MM.1S (cell line): ENCODE measurements at regions not wholly inside any gene's neighbourhood (a gene's known extent, or its start where the extent isn't known, plus 50 kb on each side); places are given as distances from the start of the nearest gene placed in this dataset.

ENCODE experiments used
- DNase-seq: peaks from one replicate; pipeline ENCODE4 v3.0.0-alpha.2; 2015
- H2AFZ ChIP-seq: fragments of 300-600 bp; sonication (generic); 2 replicates; pipeline ENCODE4 v1.6.0; 2016; ENCODE audit warnings: antibody characterized with exemption, low read length
- H3F3A ChIP-seq: fragments of 300-600 bp; sonication (generic); 2 replicates; pipeline ENCODE4 v1.6.1; 2016; ENCODE audit warnings: mild to moderate bottlenecking, antibody characterized with exemption, low read length, moderate library complexity, mixed read lengths; ENCODE audit not compliant: insufficient read depth
- H3K27ac ChIP-seq: fragments of 300-600 bp; sonication (generic); 2 replicates; pipeline ENCODE4 v1.5.1; 2016; ENCODE audit warnings: mild to moderate bottlenecking, low read length
- H3K27me3 ChIP-seq: fragments of 300-600 bp; sonication (generic); replicated peaks from 2 replicates; pipeline ENCODE4 v1.6.0; 2016; ENCODE audit warnings: low read length; ENCODE audit not compliant: insufficient read depth
- H3K36me3 ChIP-seq: fragments of 300-600 bp; sonication (generic); replicated peaks from 2 replicates; pipeline ENCODE4 v1.6.1; 2016; ENCODE audit warnings: mild to moderate bottlenecking, low read length, mixed read lengths; ENCODE audit not compliant: insufficient read depth
- H3K4me1 ChIP-seq: fragments of 300-600 bp; sonication (generic); 2 replicates; pipeline ENCODE4 v1.6.1; 2016; ENCODE audit warnings: low read length, mixed read lengths
- H3K4me2 ChIP-seq: fragments of 300-600 bp; sonication (generic); 2 replicates; pipeline ENCODE4 v1.6.0; 2016; ENCODE audit warnings: low read depth, low read length
- H3K4me3 ChIP-seq: fragments of 300-600 bp; sonication (generic); 2 replicates; pipeline ENCODE4 v1.5.1; 2016; ENCODE audit warnings: low read length, mixed read lengths
- H3K79me2 ChIP-seq: fragments of 300-600 bp; sonication (generic); 2 replicates; pipeline ENCODE4 v1.6.1; 2016; ENCODE audit warnings: mixed run types, low read length, mixed read lengths
- H3K9ac ChIP-seq: fragments of 300-600 bp; sonication (generic); 2 replicates; pipeline ENCODE4 v1.6.1; 2016; ENCODE audit warnings: low read length, mixed read lengths
- H3K9me2 ChIP-seq: fragments of 300-600 bp; sonication (generic); replicated peaks from 2 replicates; pipeline ENCODE4 v1.6.1; 2016; ENCODE audit warnings: mild to moderate bottlenecking, low read length, mixed read lengths; ENCODE audit not compliant: insufficient read depth
- H3K9me3 ChIP-seq: fragments of 300-600 bp; sonication (generic); replicated peaks from 2 replicates; pipeline ENCODE4 v1.6.1; 2016; ENCODE audit warnings: mild to moderate bottlenecking, low read length, mixed read lengths; ENCODE audit not compliant: insufficient read depth
- H4K20me1 ChIP-seq: fragments of 300-600 bp; sonication (generic); 2 replicates; pipeline ENCODE4 v1.6.1; 2016; ENCODE audit warnings: mild to moderate bottlenecking, low read length, moderate library complexity, mixed read lengths; ENCODE audit not compliant: insufficient read depth
- EZH2 ChIP-seq: fragments of 300-600 bp; sonication (generic); optimal IDR thresholded peaks from 2 replicates; pipeline ENCODE3; 2017; ENCODE audit warnings: low read depth, mild to moderate bottlenecking, antibody characterized with exemption, low read length, mixed read lengths
- EZH2phosphoT487 ChIP-seq: fragments of 300-600 bp; sonication (generic); IDR thresholded peaks from 2 replicates; pipeline ENCODE4 v1.6.1; 2018; ENCODE audit warnings: antibody characterized with exemption, low read length
- TF ChIP-seq, protein P1 (sequence below): fragments of 300-600 bp; sonication (generic); IDR thresholded peaks from 2 replicates; pipeline ENCODE4 v1.5.1; 2016; ENCODE audit warnings: antibody characterized with exemption, low read length, mixed read lengths

DNA sequence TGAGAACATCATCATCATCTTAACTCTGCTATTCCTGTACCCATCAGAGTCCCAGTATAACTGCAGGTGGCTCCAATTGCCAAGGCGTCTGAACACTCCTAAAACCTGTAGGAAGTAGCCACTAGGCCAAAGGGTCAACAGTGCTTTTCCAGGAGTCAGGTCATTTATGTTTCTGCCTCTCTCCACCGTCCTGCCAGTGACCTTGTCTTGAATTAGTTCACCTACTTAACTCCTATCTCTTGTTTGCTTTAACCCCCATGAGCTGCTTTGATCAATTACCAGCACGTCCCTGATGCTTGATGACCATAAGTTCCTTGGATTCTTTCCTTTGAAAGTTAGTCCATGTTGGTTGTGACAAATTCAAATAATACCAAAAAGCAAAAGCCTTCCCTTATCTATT is 169.8 kb upstream of the ANKRD28 start:
- Histone ChIP-seq H4K20me1 (no peaks in the 10 kb centered on the region), H3K9ac (no peak overlapping the region), H3K4me2 (no peak overlapping the region), H2AFZ (no peak overlapping the region), H3K27ac (no peak overlapping the region), H3K36me3 (no peaks in the 10 kb centered on the region), H3K9me2 (no peaks in the 10 kb centered on the region), H3K79me2 (no peaks in the 10 kb centered on the region), H3K9me3 (no peaks in the 10 kb centered on the region), H3K4me3 (no peak overlapping the region), H3K4me1 (no peaks in the 10 kb centered on the region), H3K27me3 (no peaks in the 10 kb centered on the region), H3F3A (no peaks in the 10 kb centered on the region)
- no peak for TF ChIP-seq EZH2phosphoT487
- TF ChIP-seq, protein P1, sequence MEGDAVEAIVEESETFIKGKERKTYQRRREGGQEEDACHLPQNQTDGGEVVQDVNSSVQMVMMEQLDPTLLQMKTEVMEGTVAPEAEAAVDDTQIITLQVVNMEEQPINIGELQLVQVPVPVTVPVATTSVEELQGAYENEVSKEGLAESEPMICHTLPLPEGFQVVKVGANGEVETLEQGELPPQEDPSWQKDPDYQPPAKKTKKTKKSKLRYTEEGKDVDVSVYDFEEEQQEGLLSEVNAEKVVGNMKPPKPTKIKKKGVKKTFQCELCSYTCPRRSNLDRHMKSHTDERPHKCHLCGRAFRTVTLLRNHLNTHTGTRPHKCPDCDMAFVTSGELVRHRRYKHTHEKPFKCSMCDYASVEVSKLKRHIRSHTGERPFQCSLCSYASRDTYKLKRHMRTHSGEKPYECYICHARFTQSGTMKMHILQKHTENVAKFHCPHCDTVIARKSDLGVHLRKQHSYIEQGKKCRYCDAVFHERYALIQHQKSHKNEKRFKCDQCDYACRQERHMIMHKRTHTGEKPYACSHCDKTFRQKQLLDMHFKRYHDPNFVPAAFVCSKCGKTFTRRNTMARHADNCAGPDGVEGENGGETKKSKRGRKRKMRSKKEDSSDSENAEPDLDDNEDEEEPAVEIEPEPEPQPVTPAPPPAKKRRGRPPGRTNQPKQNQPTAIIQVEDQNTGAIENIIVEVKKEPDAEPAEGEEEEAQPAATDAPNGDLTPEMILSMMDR, result no peak
- no peak for TF ChIP-seq EZH2
- DNase-seq, result no peak

DNA sequence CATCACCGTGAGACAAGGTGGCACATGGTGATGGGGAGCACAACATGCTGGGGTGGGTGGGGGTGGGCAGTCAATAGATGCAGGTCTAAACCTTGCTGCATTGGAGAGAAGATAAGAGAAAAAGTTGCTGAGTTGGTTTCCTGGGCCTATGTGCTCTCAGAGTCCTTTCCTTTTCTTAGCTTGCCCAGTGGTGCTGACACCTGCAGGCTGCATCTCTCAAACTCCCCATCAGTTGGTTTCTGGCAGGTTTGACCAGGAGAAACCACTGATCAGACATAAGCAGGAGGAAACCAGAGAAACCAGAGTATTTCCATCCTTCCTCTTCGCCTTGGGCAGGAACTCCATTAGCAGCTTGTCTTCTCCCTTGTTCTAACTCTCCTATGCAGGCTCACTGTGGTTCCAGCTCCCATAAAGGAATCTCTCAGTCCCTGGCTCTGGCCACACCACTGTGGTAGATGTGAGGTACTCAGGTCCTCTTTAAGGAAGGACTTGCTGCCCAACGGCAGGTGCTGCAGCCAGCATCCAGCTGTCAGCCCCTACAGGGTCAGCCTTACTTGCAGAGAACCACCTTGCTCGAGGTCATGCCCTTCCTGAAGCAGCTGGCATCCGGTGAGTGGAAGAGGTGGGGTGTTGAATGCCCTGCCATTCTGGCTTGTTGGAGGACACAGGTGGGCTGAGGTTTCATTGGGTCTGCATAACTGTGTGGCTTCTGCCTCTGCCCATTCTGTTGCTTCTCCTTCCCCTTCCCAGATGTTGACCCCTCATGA is 172.3 kb upstream of the ANKRD28 start:
- Histone ChIP-seq H3K9me3 (no peaks in the 10 kb centered on the region), H3K9ac (no peak overlapping the region), H3K36me3 (no peaks in the 10 kb centered on the region), H2AFZ (no peak overlapping the region), H3K27ac (no peak overlapping the region), H3K9me2 (no peaks in the 10 kb centered on the region), H3K4me1 (no peaks in the 10 kb centered on the region), H3K4me2 (no peak overlapping the region), H3K4me3 (no peak overlapping the region), H3K79me2 (no peaks in the 10 kb centered on the region), H3F3A (no peaks in the 10 kb centered on the region), H4K20me1 (no peaks in the 10 kb centered on the region), H3K27me3 (no peaks in the 10 kb centered on the region)
- no peak for TF ChIP-seq EZH2
- TF ChIP-seq EZH2phosphoT487, result no peak
- TF ChIP-seq, protein P1, result no peak
- peak; percentile 19 for DNase-seq

DNA sequence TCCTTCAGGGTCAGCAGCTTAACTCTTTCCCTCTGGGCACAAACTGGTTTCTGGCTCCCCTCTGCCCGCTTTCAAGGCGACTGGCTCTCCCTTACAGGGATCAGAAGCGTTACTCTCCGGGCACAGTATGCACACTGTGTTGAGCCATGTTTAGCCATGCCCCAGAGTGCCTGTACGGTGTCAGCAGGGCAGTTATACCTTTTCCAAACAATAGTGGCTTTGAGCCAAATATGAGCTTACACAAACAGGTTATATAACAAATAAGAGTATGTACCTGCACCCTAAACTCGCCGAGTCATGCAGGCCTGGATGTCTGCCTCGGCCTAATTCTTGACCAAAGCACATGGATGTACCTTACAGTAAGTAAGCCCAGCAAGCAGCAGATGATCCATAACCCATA is 175.6 kb upstream of the ANKRD28 start:
- DNase-seq, result no peak
- H3K9me3 ChIP-seq, result no peaks in the 10 kb centered on the region
- H4K20me1 ChIP-seq, result no peaks in the 10 kb centered on the region
- H3K4me1 ChIP-seq, result no peaks in the 10 kb centered on the region
- TF ChIP-seq EZH2, result no peak
- no peak for TF ChIP-seq EZH2phosphoT487
- TF ChIP-seq, protein P1, result no peak
- no peak overlapping the region for H3K27ac ChIP-seq
- no peaks in the 10 kb centered on the region for H3K79me2 ChIP-seq
- H3K36me3 ChIP-seq, result no peaks in the 10 kb centered on the region
- H3K4me3 ChIP-seq, result no peak overlapping the region
- no peaks in the 10 kb centered on the region for H3K27me3 ChIP-seq
- no peaks in the 10 kb centered on the region for H3F3A ChIP-seq
- H2AFZ ChIP-seq, result no peak overlapping the region
- no peak overlapping the region for H3K4me2 ChIP-seq
- no peaks in the 10 kb centered on the region for H3K9me2 ChIP-seq
- H3K9ac ChIP-seq, result no peak overlapping the region
